NCI-H1048 (cell line): ENCODE measurements at regions not wholly inside any gene's neighbourhood (a gene's known extent, or its start where the extent isn't known, plus 50 kb on each side); places are given as distances from the start of the nearest gene placed in this dataset.

Source experiments
- DNase-seq: peaks from one replicate; lab custom pipeline; 2025; lab: John Stamatoyannopoulos, UW

GRCh38 chr1:214823311-214824117 lies 220.5 kb downstream of the CENPF start:
- no peak for DNase-seq

- no peak for DNase-seq
Measured at GRCh38 chr1:214824763-214825162, 221.8 kb downstream of the CENPF start.

- no peak for DNase-seq
Measured at GRCh38 chr1:214826619-214827018, 223.6 kb downstream of the CENPF start.

- DNase-seq = no peak
Measured at GRCh38 chr1:214827883-214828282, 224.9 kb downstream of the CENPF start.

GRCh38 chr1:214830941-214831340 lies 227.9 kb downstream of the CENPF start:
- no peak for DNase-seq

- no peak for DNase-seq
Measured at GRCh38 chr1:214831956-214832355, 229.0 kb downstream of the CENPF start.

GRCh38 chr1:214833178-214833756 lies 230.3 kb downstream of the CENPF start:
- no peak for DNase-seq

GRCh38 chr1:214837376-214837775 lies 234.4 kb downstream of the CENPF start:
- DNase-seq = no peak

- DNase-seq = no peak
Measured at GRCh38 chr1:214838351-214838750, 235.4 kb downstream of the CENPF start.

GRCh38 chr1:214840356-214840755 lies 237.4 kb downstream of the CENPF start:
- no peak for DNase-seq

- no peak for DNase-seq
Measured at GRCh38 chr1:214842856-214843255, 239.7 kb upstream of the KCNK2 start.

- DNase-seq = no peak
Measured at GRCh38 chr1:214843281-214843680, 239.3 kb upstream of the KCNK2 start.

- no peak for DNase-seq
Measured at GRCh38 chr1:214844319-214844718, 238.2 kb upstream of the KCNK2 start.

- no peak for DNase-seq
Measured at GRCh38 chr1:214846276-214846675, 236.3 kb upstream of the KCNK2 start.

- DNase-seq = no peak
Measured at GRCh38 chr1:214847071-214847810, 235.3 kb upstream of the KCNK2 start.

- DNase-seq = no peak
Measured at GRCh38 chr1:214848101-214848500, 234.4 kb upstream of the KCNK2 start.

GRCh38 chr1:214850432-214851050 lies 232.0 kb upstream of the KCNK2 start:
- DNase-seq = no peak

GRCh38 chr1:214853340-214853739 lies 229.2 kb upstream of the KCNK2 start:
- DNase-seq = no peak

GRCh38 chr1:214854126-214854875 lies 228.2 kb upstream of the KCNK2 start:
- DNase-seq = no peak

- no peak for DNase-seq
Measured at GRCh38 chr1:214856843-214857242, 225.7 kb upstream of the KCNK2 start.

- DNase-seq = no peak
Measured at GRCh38 chr1:214857716-214858115, 224.8 kb upstream of the KCNK2 start.

- no peak for DNase-seq
Measured at GRCh38 chr1:214859647-214860046, 222.9 kb upstream of the KCNK2 start.
